SU-DHL-6 (cell line): ENCODE measurements at regions not wholly inside any gene's neighbourhood (a gene's known extent, or its start where the extent isn't known, plus 50 kb on each side); places are given as distances from the start of the nearest gene placed in this dataset.
A peak's percentile ranks its signal among the peaks of the same experiment; 100 is the strongest.

Source experiments
- EZH2phosphoT487 ChIP-seq: fragments of 200-600 bp; sonication (generic), shearing (Covaris generic); conservative IDR thresholded peaks from 2 replicates; pipeline ENCODE4 v1.6.1; 2018; ENCODE audit warnings: mild to moderate bottlenecking, antibody characterized with exemption, low read length, moderate library complexity, mixed read lengths
- TF ChIP-seq, protein P1 (sequence below): fragments of 200-600 bp; sonication (generic); IDR thresholded peaks from one replicate; pipeline ENCODE4 v1.5.1; 2017; ENCODE audit warnings: antibody characterized with exemption, mild to moderate bottlenecking, low read length, moderate library complexity; ENCODE audit not compliant: insufficient read depth, poor library complexity, severe bottlenecking

DNA sequence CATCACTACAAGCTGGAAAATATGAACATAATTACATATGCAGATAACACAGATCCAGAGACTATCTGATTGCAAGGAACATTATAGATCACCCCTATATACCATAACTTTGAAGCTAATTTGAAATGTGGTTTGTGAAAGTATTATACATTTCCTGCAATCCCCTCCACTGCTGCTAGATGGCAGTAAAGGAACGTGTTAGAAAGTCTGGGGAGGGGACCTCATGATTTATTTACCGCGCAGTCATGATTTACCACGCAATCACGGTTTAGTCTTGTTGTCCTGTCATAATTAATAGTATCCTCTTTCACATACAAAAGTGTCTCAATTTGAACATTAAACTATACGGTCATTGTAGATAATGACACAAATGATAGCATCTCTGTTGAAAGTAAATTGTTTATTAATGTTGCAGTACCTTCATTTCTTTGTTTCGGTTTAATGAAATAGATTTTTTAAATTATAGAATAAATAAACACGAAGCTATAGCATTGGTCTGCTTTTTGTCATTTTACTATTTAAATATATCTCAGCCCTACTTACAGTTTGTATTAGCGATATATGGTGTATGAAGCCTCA, 145.3 kb upstream of the PRSS1 start:
- TF ChIP-seq, protein P1, sequence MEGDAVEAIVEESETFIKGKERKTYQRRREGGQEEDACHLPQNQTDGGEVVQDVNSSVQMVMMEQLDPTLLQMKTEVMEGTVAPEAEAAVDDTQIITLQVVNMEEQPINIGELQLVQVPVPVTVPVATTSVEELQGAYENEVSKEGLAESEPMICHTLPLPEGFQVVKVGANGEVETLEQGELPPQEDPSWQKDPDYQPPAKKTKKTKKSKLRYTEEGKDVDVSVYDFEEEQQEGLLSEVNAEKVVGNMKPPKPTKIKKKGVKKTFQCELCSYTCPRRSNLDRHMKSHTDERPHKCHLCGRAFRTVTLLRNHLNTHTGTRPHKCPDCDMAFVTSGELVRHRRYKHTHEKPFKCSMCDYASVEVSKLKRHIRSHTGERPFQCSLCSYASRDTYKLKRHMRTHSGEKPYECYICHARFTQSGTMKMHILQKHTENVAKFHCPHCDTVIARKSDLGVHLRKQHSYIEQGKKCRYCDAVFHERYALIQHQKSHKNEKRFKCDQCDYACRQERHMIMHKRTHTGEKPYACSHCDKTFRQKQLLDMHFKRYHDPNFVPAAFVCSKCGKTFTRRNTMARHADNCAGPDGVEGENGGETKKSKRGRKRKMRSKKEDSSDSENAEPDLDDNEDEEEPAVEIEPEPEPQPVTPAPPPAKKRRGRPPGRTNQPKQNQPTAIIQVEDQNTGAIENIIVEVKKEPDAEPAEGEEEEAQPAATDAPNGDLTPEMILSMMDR: peak; percentile 51
- TF ChIP-seq EZH2phosphoT487: no peak
